ENCODE measurements at regions not wholly inside any gene's neighbourhood (a gene's known extent, or its start where the extent isn't known, plus 50 kb on each side); places are given as distances from the start of the nearest gene placed in this dataset.

DNA sequence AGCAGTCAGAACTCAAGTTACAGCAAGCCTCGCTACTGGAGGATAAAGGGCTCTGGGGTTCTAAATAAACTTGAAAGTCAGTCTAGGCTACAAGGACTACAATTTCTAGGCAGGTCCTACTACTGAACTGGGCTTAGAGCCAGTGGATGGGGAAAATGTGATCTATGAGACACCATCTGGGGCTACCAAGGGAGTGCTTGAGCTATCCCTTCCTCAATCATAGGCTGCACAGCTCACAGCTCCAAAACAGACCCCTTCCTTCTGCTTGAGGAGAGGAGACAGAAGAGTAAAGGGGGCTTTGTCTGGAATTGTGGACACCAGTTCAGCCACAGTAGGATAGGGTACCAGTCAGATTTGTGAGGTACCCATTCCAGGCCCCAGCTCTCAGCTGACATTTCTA is 145.8 kb upstream of the SNX7 start:
- TF ChIP-seq, protein P1, sequence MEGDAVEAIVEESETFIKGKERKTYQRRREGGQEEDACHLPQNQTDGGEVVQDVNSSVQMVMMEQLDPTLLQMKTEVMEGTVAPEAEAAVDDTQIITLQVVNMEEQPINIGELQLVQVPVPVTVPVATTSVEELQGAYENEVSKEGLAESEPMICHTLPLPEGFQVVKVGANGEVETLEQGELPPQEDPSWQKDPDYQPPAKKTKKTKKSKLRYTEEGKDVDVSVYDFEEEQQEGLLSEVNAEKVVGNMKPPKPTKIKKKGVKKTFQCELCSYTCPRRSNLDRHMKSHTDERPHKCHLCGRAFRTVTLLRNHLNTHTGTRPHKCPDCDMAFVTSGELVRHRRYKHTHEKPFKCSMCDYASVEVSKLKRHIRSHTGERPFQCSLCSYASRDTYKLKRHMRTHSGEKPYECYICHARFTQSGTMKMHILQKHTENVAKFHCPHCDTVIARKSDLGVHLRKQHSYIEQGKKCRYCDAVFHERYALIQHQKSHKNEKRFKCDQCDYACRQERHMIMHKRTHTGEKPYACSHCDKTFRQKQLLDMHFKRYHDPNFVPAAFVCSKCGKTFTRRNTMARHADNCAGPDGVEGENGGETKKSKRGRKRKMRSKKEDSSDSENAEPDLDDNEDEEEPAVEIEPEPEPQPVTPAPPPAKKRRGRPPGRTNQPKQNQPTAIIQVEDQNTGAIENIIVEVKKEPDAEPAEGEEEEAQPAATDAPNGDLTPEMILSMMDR (conservative IDR thresholded peaks at IDR 0.05; ENCODE audit: low read depth, low read length), result no peak
- no peak for TF ChIP-seq EZH2 (IDR thresholded peaks at IDR 0.05; ENCODE audit: borderline replicate concordance, low read depth, low read length, poor library complexity, severe bottlenecking)

Data from A673 (cell line).